Peyer's patch (tissue), 4 donors: ENCODE measurements at regions not wholly inside any gene's neighbourhood (a gene's known extent, or its start where the extent isn't known, plus 50 kb on each side); places are given as distances from the start of the nearest gene placed in this dataset.
A peak's percentile ranks its signal among the peaks of the same experiment; 100 is the strongest.
"Not testable (repeated sequence)": the region's sequence is repeated elsewhere in the genome, so short reads cannot be mapped to it uniquely, and the experiment has no call there.

Experiments used
- DNase-seq, 3 donors: peaks; one replicate each; pipeline ENCODE4 v3.0.0-alpha.2; 2017 to 2019
- H3K27ac ChIP-seq, 4 donors: fragments of 200-600 bp; sonication (generic); one replicate each; pipeline ENCODE4 v1.5.1; 2016 to 2019
- H3K27me3 ChIP-seq, 2 donors: fragments of 200-600 bp; sonication (generic); one replicate each; pipeline ENCODE4 v1.5.1; 2019
- H3K36me3 ChIP-seq, 3 donors: fragments of 200-600 bp; sonication (generic); one replicate each; pipeline ENCODE4 v1.5.1; 2016 to 2019
- H3K4me1 ChIP-seq, 4 donors: fragments of 200-600 bp; sonication (generic); one replicate each; pipeline ENCODE4 v1.5.1; 2016 to 2019
- H3K4me3 ChIP-seq, 4 donors: fragments of 200-600 bp; sonication (generic); 1 replicate in 3 of 4; 2 replicates in 1 of 4; pipeline ENCODE4 v1.5.1; 2016 to 2019; ENCODE audit warnings: mild to moderate bottlenecking in 1 of 4
- H3K9me3 ChIP-seq, 4 donors: fragments of 200-600 bp; sonication (generic); one replicate each; pipeline ENCODE4 v1.5.1; 2016 to 2019; ENCODE audit warnings: mild to moderate bottlenecking in 1 of 4
- CTCF ChIP-seq, 6 experiments: fragments of 450-650 bp in 4 of 6; fragments of 200-600 bp in 2 of 6; sonication (generic) in 1 of 6; IDR thresholded peaks; one replicate each; pipeline ENCODE4 v1.5.1; 2017 to 2019; ENCODE audit warnings: antibody characterized with exemption in 6 of 6, mild to moderate bottlenecking in 3 of 6, moderate library complexity in 1 of 6
- POLR2A ChIP-seq, 2 donors: fragments of 450-650 bp; IDR thresholded peaks; one replicate each; pipeline ENCODE4 v1.5.1; 2017; ENCODE audit warnings: antibody characterized with exemption in 2 of 2, mild to moderate bottlenecking in 2 of 2, moderate library complexity in 2 of 2

- H3K4me1 ChIP-seq, result no peaks in the 10 kb centered on the region
- no peaks in the 10 kb centered on the region for H3K27me3 ChIP-seq
- TF ChIP-seq POLR2A (IDR thresholded peaks at IDR 0.05) (no peak), CTCF (IDR thresholded peaks at IDR 0.05) (no peak)
- no peak overlapping the region for H3K4me3 ChIP-seq
- H3K27ac ChIP-seq, result no peak overlapping the region
- no peak for DNase-seq
- H3K9me3 ChIP-seq, result no peaks in the 10 kb centered on the region
- H3K36me3 ChIP-seq, result no peaks in the 10 kb centered on the region
Measured at GRCh38 chr15:75117993-75118392, 83.7 kb upstream of the C15orf39 start.

- H3K36me3 ChIP-seq, H3K4me3 ChIP-seq, H3K27me3 ChIP-seq, H3K27ac ChIP-seq, H3K4me1 ChIP-seq, H3K9me3 ChIP-seq, DNase-seq: not testable (repeated sequence)
Measured at GRCh38 chr15:75119312-75119711, 82.4 kb upstream of the C15orf39 start.

- H3K4me1 ChIP-seq, result no peaks in the 10 kb centered on the region
Measured at GRCh38 chr15:75121491-75121890, 80.2 kb upstream of the C15orf39 start.

GRCh38 chr15:75123395-75123794 is 78.3 kb upstream of the C15orf39 start:
- H3K4me3 ChIP-seq, result no peak overlapping the region
- H3K9me3 ChIP-seq, result no peaks in the 10 kb centered on the region
- no peak for TF ChIP-seq POLR2A (IDR thresholded peaks at IDR 0.05)
- TF ChIP-seq CTCF (IDR thresholded peaks at IDR 0.05), result no peak
- DNase-seq, result no peak
- no peaks in the 10 kb centered on the region for H3K36me3 ChIP-seq
- no peaks in the 10 kb centered on the region for H3K27me3 ChIP-seq
- H3K27ac ChIP-seq, result no peak overlapping the region
- no peaks in the 10 kb centered on the region for H3K4me1 ChIP-seq

More at GRCh38 chr15:75121491-75121890, 80.2 kb upstream of the C15orf39 start:
- no peaks in the 10 kb centered on the region for H3K36me3 ChIP-seq
- H3K27ac ChIP-seq, result no peak overlapping the region
- TF ChIP-seq CTCF (IDR thresholded peaks at IDR 0.05) (no peak), POLR2A (IDR thresholded peaks at IDR 0.05) (no peak)
- no peak overlapping the region for H3K4me3 ChIP-seq
- H3K9me3 ChIP-seq, result no peaks in the 10 kb centered on the region
- no peak for DNase-seq
- no peaks in the 10 kb centered on the region for H3K27me3 ChIP-seq

GRCh38 chr15:75124278-75124677 is 77.4 kb upstream of the C15orf39 start:
- H3K27ac ChIP-seq, result peak overlapping the region in 1 of 4 donors; percentile 36
- not testable (repeated sequence) for H3K4me1 ChIP-seq, H3K4me3 ChIP-seq, H3K9me3 ChIP-seq, DNase-seq, H3K36me3 ChIP-seq, H3K27me3 ChIP-seq

- DNase-seq, result peak in 1 of 3 donors; percentile 27
- H3K27ac ChIP-seq, result no peak overlapping the region
- no peak overlapping the region for H3K4me3 ChIP-seq
- TF ChIP-seq POLR2A (IDR thresholded peaks at IDR 0.05) (no peak), CTCF (IDR thresholded peaks at IDR 0.05) (no peak)
- no peaks in the 10 kb centered on the region for H3K4me1 ChIP-seq
- no peaks in the 10 kb centered on the region for H3K9me3 ChIP-seq
- no peaks in the 10 kb centered on the region for H3K27me3 ChIP-seq
- H3K36me3 ChIP-seq, result no peaks in the 10 kb centered on the region
Measured at GRCh38 chr15:75125935-75126334, 75.7 kb upstream of the C15orf39 start.

GRCh38 chr15:75126864-75127580 is 74.7 kb upstream of the C15orf39 start:
- no peaks in the 10 kb centered on the region for H3K27me3 ChIP-seq
- no peak for TF ChIP-seq CTCF (IDR thresholded peaks at IDR 0.05)
- no peak for TF ChIP-seq POLR2A (IDR thresholded peaks at IDR 0.05)
- H3K36me3 ChIP-seq, result no peaks in the 10 kb centered on the region
- H3K4me1 ChIP-seq, result peaks cover 0 to 5% (median 0%) of the 10 kb centered on the region in 4 donors
- peak in 1 of 3 donors; percentile 39 for DNase-seq
- H3K4me3 ChIP-seq, result no peak overlapping the region
- no peaks in the 10 kb centered on the region for H3K9me3 ChIP-seq
- H3K27ac ChIP-seq, result no peak overlapping the region
